ENCODE measurements at regions not wholly inside any gene's neighbourhood (a gene's known extent, or its start where the extent isn't known, plus 50 kb on each side); places are given as distances from the start of the nearest gene placed in this dataset.

DNA sequence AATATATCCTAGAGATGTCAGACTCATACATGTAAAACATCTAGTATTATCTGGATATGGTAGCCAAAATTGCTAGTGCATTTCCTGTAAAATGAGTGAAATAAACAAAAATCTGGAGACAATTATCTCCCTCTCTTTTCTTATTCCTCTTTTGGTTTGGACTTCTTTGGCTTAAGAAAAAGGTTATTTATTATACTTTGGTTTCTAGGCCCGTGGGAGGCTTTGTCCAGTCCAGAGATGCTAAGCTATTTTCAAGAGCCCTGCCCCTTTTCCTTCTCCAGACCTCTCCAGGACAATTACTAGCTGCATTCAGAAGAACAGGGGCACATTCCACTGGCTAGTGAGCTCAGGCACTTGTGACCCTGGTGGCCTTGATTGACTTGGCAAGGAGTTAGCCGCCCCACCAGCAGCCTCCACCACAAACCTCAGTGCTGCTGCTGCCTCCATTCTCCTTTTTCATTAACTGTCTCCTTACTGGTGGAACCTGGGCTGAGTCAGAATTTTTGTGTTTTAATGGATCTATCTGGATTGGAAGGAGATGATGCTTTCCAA, 747.3 kb upstream of the TENM4 start:
- no peak overlapping the region for H3K4me3 ChIP-seq (ENCODE audit: control insufficient read depth, low read depth, low read length)
- DNase-seq (ENCODE audit: low read depth), result no peak
- TF ChIP-seq CTCF (conservative IDR thresholded peaks at IDR 0.05; ENCODE audit: control insufficient read depth, insufficient read depth, low read depth, low read length), result no peak

DNA sequence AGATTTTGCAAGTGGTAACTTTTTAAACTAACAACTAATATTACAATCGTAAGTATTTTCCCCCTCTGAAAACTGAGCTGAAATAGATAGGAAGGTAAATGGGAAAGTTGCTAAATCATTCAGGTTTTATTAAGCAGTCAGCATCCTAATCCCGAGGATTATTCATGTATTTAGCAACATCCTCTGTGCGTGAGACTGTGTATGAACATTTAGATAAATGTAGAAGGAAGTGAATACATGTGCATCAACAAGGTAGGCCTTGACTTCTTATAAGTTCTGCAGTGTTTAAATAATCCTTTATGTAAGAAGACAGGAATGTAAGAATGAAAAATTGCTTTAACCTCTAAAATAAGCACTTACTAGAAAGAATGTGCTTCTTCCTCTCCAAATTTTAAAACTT, 745.9 kb upstream of the TENM4 start:
- no peak overlapping the region for H3K4me3 ChIP-seq (ENCODE audit: control insufficient read depth, low read depth, low read length)
- TF ChIP-seq CTCF (conservative IDR thresholded peaks at IDR 0.05; ENCODE audit: control insufficient read depth, insufficient read depth, low read depth, low read length), result no peak
- DNase-seq (ENCODE audit: low read depth), result no peak

- TF ChIP-seq CTCF (conservative IDR thresholded peaks at IDR 0.05; ENCODE audit: control insufficient read depth, insufficient read depth, low read depth, low read length), result no peak
- no peak overlapping the region for H3K4me3 ChIP-seq (ENCODE audit: control insufficient read depth, low read depth, low read length)
- DNase-seq (ENCODE audit: low read depth), result no peak
Observed at GRCh38 chr11:80182901-80183300, 742.1 kb upstream of the TENM4 start.

DNA sequence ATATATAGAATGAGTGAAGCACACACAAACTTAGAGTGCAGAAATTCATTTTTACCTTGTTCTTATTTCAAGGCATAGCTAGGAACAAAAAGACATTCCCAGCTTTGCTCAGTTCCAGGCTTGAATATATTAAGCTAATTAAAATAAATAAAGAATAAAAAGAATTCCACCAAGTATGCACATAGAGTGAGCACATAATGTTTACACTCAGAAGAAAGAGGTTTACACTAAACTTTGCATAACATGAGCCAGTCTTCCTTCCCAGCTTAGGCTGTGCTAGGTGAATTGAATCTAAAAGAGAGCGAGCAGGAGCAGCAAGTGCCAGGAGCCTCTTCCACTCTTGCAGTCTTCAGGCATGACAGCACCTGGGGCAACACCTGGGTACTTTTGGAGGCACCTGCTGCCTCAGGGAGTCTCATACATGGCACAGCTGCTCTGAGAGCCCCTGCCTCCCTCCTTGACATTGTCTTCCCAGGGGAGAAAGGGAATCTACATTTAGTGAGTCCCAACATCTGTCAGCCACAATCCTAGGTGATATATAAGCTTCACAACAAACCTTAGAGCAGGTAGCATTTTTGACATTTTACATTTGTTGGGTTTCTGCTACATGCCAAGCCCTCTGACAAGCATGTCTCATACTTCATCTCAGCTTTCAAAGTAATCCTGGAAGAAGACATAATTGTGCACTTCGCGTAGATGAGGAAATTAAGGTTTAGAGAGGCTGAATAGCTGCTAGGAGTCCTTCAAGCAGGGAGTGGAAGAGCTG, 732.7 kb upstream of the TENM4 start:
- DNase-seq (ENCODE audit: low read depth), result no peak
- H3K4me3 ChIP-seq (ENCODE audit: control insufficient read depth, low read depth, low read length), result no peak overlapping the region
- TF ChIP-seq CTCF (conservative IDR thresholded peaks at IDR 0.05; ENCODE audit: control insufficient read depth, insufficient read depth, low read depth, low read length), result no peak

DNA sequence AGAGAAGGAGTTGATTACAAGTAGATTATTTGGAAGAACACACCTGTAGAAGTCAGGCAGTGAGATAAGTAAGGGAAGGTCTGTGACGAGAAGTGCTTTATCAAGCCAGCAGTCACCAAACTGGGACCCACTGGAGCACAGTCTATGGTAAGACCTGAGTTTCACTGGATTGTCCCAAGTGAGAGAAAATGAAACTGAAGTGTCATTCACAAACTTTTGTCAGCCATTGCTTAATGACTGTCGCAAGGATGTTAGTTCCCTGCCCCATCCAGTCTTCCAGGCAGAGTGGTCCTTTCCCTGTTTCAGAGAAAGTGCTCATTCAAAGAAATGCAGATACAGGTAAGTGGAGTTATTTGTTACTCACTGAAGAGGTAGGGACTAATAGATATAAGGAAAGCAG, 728.0 kb upstream of the TENM4 start:
- no peak for DNase-seq (ENCODE audit: low read depth)
- TF ChIP-seq CTCF (conservative IDR thresholded peaks at IDR 0.05; ENCODE audit: control insufficient read depth, insufficient read depth, low read depth, low read length), result no peak
- H3K4me3 ChIP-seq (ENCODE audit: control insufficient read depth, low read depth, low read length), result no peak overlapping the region

DNA sequence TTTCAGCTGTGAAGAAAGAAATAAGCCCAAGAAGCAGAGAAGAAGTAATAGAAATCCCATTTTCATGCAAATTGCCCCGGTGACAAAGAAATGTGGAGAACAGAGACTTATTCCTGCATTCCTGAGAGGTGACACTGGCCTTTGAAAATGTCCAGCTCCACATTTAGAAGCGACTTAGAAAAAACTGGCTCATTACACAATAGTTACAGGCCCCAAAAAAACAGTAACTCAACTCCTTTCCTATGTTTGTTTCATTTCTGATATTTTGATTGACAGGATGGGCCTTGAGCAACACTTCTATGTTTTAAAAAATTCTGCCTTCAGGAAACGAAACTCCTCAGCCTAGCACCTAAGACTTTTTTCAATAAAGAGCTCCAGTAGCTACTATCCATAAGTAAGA, 726.9 kb upstream of the TENM4 start:
- no peak for DNase-seq (ENCODE audit: low read depth)
- no peak overlapping the region for H3K4me3 ChIP-seq (ENCODE audit: control insufficient read depth, low read depth, low read length)
- no peak for TF ChIP-seq CTCF (conservative IDR thresholded peaks at IDR 0.05; ENCODE audit: control insufficient read depth, insufficient read depth, low read depth, low read length)

Data from fibroblast of mammary gland (primary cell).